ENCODE measurements at regions not wholly inside any gene's neighbourhood (a gene's known extent, or its start where the extent isn't known, plus 50 kb on each side); places are given as distances from the start of the nearest gene placed in this dataset.

GRCh38 chr1:94640125-94640524 lies 98.6 kb upstream of the F3 start:
- DNase-seq: no peak

DNA sequence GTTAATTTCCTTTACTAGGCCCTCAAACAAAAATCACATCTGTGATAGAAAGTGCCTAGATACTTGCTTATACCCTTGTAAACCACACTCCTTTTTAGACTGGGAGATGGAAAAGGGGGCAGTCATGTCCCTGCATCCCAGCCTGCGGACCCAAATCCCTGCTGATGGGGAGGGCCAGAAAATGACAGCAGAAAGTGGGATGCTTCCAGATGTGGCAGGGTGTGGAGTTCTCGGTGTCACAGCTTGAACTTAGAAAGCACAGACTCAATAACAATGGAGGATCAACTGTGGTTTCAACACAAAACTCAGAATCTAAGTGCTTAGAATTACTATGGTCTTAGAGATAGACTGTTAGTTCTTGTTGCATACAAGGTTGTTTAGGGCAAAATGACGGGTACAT lies 95.6 kb upstream of the F3 start:
- DNase-seq: no peak

- no peak for DNase-seq
Observed at GRCh38 chr1:94636624-94637023, 95.1 kb upstream of the F3 start.

DNA sequence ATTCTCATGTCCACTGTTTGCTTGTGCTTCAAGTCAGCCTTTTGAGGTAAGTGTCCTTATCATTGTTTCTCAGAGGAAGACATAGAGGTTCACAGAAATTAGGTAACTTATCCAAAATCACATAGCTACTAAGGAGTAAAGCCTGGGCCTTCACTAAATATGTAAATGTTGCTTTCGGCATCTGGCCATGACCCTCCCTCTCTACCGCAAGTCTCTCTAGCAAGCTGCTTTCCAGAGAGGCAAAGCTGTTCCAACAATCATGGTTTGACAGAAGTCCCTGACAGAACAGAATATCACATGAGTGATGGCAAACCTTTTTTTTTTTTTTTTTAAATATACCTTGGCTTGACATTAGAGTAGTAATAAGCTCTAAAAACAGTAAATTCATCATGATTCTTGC lies 94.5 kb upstream of the F3 start:
- DNase-seq: no peak

DNA sequence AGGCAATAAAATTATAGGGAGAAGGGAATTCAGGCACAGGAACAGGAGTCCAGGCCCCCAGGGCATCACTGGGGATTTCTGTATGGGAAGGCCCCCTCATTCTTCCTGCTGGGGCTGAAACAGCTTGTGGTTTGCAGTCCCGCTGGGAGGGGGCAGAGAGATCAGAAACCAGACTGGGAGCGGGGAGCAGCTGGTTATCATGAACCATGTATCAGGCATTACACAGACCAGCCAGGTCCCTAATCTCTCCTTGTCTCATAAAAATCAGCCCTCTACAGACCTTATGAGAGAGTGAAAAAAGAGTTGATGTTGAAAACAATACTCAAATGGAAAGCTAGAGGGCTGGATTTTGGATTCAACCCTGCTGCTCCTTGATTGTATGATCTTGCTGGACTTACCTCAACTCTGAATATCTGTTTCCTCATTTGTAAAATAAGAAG lies 93.4 kb upstream of the F3 start:
- no peak for DNase-seq

DNA sequence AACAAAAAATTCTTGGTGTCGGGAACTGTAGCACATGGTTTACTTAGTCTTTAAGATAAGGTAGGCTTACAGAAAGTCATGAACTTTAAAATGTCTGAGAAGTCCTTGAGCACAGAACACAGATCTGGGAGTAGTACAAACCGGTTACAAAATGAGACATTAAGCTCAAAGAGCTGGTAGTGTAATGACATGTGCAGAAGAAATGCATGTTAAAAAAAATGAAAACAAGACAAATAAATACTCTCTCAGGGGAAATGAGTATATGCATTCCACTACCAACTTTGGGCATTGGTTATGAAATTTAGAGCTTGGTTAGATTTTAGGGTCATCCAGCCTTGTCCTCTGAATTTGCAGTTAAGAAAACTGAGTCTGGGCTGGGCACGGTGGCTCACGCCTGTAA lies 91.5 kb upstream of the F3 start:
- no peak for DNase-seq

GRCh38 chr1:94629259-94630181 lies 88.0 kb upstream of the F3 start:
- DNase-seq: no peak

- DNase-seq: no peak
Observed at GRCh38 chr1:94628499-94628843, 86.9 kb upstream of the F3 start.

DNA sequence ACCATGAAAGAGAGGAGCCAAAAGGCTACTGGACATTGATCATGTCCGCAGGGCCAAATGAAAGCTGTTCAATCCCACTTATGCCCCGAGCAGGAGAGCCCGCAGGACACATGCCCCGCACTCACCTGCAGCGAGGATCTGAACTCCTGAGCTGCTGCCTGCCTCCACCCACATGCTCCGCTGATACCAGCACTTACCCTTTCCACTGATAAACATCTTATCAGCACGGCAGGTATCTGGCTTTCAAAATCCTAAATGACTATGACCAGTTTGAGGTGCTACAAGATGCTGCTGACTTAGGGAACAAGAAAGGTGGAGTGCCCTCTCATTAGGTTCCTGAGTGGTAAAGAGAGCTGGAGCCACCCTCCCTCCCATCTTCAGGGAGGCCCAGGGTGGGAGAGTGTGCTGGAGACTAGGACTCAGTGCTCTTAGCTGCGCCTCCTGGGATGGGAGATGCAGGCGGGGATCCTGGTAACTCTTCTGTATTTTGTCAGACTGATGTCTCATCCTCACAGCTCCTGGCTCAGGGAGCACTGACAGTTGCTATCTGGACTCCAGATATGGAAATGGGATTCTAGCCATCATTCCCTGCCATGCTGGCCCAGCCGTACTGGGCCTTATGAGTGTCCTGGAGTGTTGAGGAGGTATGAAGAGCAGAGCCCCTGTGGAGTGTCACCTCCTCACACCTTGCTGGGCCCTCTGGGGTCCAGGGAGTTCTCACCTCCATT lies 86.4 kb upstream of the F3 start:
- DNase-seq: no peak

DNA sequence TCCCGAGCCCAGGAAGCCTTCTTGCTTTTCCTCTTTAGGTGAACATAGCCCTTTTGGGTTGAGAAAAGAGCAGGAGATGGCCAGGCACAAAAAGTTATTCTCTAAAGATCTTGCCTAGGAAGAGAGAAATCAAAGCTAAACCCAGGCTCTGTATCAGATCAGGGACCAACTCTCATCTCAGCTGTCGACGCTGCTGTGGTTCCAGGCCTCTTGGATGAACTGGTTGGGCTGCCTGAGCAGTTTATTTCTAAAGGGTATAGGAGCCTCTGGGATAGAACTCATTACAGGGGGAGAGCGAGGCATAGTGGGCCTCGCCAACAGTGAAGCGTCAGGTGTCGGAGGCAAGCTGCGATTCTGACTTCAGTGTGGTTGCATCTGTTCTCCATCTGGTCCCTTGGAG lies 82.6 kb upstream of the F3 start:
- DNase-seq: no peak

DNA sequence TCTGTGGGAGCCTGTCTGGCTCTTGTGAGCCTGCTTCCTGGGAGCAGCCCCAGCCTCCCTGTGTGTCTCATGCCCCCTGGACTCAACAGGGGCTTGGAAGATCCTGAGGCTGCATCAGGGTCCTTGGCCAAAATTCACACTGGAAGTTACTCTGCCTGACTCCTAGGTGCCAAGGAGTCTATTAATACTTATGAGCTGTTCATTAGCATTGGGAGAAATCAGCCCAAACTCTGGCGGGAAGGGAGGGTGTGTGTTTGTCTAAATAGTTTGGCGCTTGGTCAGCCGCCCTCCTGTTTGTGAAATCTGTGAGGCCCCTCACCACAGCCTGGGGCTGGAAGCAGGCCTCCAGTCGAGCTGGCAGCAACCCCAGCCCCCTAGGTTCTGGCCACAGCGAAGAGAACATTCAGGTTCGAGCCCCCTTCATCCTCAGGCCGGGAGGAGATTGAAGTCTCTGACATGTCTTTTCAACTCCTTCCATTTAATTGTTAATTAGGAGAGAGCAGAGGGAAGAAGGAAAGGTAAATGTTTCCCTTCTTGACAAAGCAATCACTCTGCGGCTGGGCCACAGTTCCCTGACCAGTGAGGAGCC lies 82.1 kb upstream of the F3 start:
- no peak for DNase-seq

DNA sequence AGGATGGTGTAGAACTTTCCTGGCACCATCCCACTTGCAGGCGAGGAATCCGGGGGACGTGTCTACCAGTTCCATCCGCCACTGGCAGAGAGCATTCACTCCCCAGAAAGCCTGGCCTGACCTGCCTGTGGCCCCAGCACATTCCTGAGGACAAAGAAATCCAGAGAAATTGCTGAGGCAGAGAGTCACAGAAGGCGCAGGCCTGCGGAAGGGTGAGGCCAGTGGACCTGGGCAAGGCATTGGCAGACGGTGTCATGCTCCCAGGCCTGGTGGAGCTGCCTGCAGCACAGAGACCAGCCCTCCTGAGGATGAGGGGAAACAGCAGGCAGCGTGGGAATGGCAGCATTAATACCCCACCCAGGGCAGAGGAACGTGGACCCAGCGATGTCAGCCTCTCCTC lies 81.2 kb upstream of the F3 start:
- no peak for DNase-seq

DNA sequence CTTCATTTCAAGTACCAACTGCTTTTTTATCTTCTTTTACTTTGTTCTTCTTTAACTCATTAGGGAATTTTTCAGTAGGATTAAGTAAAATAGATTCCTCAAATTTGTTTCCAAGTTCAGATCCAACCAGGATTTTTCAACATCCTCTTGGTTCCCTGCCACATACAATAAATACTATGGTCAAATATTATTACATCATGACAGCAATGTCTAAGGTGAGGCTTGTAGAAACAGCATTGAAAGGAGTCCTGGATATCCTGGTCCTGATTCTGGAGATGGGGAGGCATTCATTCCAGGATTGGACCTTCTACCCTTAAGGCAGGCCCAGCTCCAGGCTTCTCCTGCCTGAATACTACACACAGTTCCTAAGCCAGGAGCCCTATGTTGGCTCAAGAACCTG lies 80.2 kb upstream of the F3 start:
- DNase-seq: no peak

- no peak for DNase-seq
Observed at GRCh38 chr1:94621395-94621794, 79.8 kb upstream of the F3 start.

DNA sequence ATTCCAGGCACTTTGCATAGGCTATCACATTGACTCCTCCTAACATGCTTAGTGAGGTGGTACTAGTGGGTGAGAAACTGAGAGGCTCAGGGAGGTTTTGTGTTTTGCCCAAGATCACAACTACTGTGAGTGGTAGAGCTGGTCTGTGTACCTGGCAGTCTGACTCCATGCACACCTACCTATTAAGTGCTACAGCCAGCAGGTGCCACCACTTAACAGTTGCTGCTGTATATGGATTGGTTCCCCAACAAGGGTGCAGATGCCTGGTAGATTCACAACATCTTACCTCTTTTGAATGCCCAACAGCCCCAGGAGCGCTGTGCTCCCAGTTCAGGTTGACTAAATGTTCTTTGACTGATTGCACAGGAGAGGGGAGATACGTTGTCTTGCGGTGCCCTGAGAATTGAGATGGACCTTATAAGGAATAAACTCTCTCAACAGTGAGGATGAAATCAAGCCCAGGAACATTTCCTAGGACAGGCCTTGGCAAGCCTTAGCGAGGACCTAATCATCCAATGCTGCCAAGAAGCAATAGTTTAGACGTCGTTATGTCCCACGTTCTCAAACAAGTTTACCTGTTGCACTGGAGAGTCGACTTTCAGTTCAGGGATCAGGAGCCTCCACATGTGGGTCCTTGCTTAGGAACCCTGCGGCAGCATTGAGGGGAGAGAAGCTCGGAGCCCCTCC lies 78.9 kb upstream of the F3 start:
- DNase-seq: no peak

DNA sequence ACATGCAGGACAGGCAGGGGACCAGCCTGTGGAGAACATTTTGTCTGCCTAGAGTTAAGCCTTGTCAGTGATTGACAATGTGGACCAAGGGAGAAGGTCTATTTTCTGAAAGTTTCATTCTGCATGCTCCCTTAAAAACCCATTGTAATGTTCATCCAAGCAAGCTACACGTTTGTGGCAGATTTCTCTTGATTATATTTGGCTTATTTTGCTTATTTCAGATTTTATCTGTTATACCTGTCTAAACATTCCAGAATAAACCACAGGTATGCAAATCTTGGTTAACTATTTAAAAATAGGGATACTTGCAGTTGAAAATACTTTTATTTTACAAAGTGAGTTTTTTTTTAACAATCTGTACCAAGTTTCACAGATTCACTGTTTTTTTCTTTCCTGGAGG lies 78.2 kb upstream of the F3 start:
- no peak for DNase-seq

DNA sequence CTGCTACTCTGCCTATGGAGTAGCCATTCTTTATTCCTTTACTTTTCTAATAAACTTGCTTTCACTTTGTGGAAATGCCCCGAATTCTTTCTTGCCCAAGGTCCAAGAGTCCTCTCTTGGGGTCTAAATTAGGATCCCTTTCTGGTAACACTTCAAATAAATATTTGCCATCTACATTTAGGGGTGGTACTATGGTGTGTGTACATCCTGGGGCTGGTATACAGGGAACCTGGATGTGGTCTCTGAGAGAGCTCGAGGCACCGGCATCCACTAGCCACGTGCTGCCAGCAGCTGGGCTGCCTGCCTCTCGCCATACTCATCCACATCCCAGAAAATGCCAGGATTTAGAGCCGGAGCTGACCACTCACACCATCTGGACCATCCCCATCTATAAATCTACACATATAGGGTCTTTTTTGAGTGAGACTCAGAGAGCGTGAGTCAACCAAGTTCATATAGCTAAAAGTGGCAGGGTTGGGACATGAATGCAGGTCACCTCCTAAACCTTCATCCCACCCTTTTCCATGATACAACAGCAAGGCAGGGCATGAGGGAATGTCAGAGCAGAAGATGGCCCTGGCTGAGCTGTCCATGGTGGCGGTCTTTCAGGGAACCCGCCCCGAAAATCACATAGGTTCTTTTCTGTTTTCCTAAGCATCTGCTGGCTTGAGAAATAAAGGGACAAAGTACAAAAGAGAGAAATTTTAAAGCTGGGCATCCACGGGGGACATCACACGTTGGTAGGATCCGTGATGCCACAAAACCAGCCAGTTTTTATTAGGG lies 76.6 kb upstream of the F3 start:
- no peak for DNase-seq

DNA sequence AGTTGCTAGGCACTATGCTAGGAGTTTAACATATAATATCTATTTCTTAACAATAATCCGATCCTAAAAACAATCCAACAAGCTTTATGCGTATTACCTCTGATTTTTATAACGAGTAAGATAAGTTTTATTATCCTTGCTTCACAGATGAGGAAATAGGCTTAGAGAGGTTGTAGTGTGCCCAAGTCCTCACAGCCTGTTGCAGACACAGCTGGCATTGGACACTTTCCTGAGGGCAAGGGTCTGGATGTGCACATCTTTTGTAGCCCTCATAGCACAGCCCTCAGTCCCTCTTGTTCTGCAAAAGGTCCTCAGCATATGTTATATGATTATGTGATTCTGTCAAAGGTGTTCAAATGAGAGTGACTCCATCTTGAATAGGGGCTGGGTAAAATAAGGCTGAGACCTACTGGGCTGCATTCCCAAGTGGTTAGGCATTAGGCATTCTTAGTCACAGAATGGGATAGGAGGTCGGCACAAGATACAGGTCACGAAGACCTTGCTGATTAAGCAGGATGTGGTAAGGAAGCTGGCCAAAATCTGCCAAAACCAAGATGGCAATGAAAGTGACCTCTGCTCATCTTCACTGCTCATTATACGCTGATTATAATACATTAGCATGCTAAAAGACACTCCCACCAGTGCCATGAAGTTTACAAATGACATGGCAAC lies 75.7 kb upstream of the F3 start:
- DNase-seq: no peak

DNA sequence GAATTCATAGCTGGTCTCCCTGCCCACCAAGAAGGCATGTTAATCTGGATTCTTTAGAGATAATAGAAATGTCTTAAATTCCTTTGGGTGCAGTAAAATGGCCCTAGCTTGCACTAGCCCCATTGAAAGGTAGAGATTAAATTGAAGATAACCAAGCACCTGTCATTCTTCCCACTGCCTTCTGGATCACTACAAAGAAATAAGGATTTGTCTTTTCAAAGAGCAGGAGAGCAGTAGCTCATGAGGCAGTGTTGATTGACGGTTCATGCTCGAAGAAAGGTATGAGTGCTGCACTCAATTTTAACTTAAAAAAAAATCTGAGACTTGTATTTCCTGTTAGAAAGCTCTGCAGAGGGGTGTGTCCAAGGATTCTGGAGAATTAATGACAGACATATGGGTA lies 74.9 kb upstream of the F3 start:
- no peak for DNase-seq

DNA sequence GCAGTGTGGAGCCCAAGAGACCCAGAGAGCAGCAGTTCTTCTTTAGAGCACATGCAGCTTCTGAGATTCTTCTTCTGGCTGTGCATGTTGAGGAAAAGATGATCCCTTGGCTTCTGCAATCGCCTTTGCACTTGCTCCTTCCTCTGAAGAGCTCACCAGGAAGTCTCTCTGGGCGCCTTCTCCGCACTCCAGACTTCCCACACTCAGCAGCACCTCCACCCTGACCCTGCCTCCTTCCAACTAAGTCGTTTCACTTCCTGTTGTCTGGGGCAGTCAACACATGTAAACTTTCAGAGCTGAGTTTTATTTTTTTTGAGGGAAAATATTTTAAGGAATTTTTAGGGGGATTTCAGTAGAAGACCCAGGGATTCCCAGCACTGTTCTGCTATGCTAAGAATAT lies 73.4 kb upstream of the F3 start:
- no peak for DNase-seq

DNA sequence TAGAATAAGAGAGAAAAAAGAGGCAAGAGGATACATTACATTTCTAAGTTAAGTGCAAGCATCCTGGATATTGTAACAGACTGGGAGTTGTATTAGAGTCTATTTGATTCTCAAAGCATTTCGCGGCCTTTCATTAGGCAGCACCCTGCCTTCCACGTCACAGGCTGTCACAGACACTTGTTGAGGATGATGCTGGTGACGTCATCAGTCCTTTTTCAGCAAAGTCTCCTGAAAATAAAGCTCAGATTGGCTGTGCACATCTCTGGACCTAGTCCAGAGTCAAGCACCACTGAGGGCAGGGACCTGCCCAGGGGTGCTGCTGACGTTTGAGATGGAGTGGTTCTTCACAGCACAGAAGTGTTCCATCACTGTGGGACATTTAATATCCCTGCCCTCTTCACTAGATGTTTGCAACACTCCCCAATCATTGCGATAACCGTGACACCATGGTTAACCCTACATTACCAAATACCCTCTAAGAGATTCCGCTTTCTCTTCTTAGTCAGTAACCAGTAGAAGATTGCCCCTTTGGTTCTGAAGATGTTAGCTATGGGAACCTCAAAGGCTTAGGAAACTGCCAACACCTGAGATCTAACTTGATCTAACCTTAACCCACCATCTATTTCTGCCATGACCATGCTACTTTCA lies 72.7 kb upstream of the F3 start:
- DNase-seq: no peak

Data from DMS153 (cell line).